NCI-H526 treated with DMSO at 0.1 percent for 48 hours (cell line): ENCODE measurements at regions not wholly inside any gene's neighbourhood (a gene's known extent, or its start where the extent isn't known, plus 50 kb on each side); places are given as distances from the start of the nearest gene placed in this dataset.
"Not testable (repeated sequence)": the region's sequence is repeated elsewhere in the genome, so short reads cannot be mapped to it uniquely, and the experiment has no call there.

Source experiments
- DNase-seq: peaks from one replicate; lab custom pipeline; 2025; lab: John Stamatoyannopoulos, UW

GRCh38 chr9:86614871-86615849 is 260.9 kb upstream of the TUT7 start:
- no peak for DNase-seq

DNA sequence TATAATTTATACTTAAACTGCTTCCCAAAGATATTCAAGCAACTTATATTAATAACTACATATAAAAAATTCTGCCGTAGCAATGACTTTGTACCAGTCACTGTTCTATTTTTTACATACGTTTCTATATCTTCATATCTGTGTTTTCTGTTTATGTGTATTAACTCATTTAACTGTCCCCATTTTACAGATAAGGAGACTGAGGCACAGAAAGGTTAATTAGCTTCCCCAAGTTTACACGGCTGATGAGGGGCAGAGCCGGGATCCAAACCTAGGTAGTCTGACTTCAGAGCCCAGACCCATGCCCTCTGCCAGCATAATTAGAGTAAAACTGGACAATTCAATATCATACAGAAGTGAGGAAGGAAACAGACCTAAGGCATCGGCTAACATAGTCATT is 259.7 kb upstream of the TUT7 start:
- DNase-seq: no peak

DNA sequence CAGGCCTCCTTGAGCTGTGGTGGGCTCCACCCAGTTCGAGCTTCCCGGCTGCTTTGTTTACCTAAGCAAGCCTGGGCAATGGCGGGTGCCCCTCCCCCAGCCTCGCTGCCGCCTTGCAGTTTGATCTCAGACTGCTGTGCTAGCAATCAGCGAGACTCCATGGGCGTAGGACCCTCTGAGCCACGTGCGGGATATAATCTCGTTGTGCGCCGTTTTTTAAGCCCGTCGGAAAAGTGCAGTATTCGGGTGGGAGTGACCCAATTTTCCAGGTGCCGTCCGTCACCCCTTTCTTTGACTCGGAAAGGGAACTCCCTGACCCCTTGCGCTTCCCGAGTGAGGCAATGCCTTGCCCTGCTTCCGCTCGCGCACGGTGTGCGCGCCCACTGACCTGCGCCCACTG is 257.3 kb upstream of the TUT7 start:
- DNase-seq: not testable (repeated sequence)

DNA sequence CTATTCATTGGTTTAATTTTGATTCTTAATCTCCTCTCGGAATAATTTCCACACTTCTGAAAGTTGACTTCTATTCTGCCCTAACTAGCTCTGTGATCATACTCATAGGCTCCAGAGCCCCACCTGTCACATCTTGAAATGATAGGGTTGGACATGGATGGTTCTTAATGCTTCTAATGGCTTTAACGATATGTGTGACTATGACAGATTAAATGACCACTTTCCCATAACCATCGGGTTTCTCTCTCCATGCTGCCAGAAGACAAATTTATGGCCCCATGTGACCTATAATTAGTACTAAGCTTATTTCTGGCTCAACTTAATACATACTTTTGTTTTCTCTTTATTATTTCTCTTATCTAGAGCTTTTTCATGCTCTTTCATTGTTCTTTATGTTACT is 251.1 kb upstream of the TUT7 start:
- DNase-seq: no peak

DNA sequence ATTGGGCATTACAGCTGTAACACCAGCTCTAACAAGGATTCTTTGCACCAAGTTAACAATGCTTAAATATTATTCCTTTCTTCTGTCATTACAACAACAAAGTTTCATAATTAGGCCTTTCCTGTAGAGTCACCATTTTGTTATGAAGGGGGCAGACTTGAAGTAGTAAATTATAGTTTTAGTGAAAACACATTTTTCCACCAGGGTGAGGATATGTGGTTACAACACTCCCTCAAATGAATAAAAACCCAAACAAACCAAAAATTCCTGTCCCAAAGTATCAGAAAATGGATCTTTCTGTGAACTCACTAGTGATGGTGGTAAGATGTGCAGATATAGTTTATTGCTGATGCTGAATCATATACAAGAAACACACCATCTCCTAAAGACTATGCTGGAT is 250.5 kb upstream of the TUT7 start:
- DNase-seq: no peak

DNA sequence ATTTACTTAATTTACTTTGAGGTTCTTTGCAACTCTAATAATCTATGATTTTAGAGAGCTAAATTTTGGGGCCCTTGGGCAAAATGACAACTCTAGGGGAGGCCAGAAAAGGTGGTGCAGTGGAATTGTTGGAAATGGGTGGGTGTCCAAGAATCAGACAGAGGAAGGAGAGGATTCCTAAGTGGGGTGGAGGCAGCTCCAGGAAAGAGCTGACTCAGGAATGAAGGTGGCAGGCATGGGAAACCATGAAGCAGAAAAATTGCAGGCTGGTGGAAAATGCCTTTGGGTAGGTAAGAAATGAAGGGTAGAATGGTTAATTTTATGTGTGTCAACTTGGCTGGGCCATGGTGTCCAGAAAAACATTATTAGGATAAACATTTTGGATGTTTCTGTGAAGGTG is 248.5 kb upstream of the TUT7 start:
- no peak for DNase-seq

- DNase-seq: no peak
Measured at GRCh38 chr9:86601697-86602096, 247.5 kb upstream of the TUT7 start.

GRCh38 chr9:86600977-86601376 is 246.8 kb upstream of the TUT7 start:
- no peak for DNase-seq

- no peak for DNase-seq
Measured at GRCh38 chr9:86600291-86600690, 246.1 kb upstream of the TUT7 start.

GRCh38 chr9:86599561-86599960 is 245.4 kb upstream of the TUT7 start:
- DNase-seq: no peak

GRCh38 chr9:86598411-86599239 is 244.4 kb upstream of the TUT7 start:
- no peak for DNase-seq

DNA sequence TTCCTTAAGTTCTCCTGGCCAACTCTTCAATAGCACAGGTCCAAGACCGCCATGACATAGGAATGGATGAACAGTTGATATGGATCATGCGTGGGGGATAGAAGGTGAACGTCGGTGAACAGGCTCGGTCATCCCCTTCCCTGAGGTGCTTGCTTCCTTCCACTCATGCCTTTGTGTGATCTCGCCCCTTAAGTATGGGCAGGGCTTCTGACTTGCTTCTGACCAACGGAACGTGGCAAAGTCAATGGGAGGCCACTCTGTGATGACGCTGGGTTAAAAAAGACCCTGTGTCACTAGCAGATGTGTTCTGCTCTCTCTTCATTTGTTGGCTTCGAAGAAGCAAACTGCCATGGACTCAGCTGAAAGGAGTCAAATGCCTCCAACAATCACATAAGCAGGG is 240.5 kb upstream of the TUT7 start:
- no peak for DNase-seq

DNA sequence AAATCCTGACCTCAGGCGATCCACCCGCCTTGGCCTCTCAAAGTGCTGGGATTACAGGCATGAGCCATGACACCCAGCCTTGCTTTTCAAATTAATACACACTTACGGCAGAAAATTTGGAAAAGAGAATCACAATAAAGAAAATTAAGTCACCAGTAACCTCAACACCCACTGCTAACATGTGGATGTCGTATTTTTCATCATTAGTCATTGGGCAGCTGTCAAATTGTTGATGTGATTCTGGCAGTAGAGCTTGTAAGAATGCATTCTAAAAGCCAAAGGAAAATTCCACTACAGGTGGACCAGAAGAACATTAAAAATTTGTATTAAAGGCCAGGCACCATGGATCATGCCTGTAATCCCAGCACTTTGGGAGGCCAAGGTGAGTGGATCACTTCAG is 237.3 kb upstream of the TUT7 start:
- no peak for DNase-seq

GRCh38 chr9:86589730-86590129 is 235.5 kb upstream of the TUT7 start:
- DNase-seq: no peak

DNA sequence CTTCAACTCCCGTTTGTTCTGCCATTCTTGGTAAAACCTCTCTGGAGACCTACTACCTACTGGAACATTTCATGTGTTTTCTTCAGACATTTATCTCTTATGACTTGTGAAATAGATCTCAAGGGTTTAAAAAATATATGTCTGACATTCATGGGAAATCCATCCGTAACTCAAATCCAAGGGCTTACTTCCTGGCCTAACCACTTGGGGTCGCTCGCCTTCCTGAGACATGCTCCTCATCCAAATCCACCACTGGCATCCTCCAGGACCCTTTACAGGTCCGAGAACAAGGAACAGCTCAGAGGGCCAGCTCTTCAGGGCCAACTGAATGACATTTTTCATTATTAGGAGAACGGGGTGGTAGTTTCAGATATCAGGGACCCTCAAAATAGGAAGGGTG is 235.1 kb upstream of the TUT7 start:
- no peak for DNase-seq

DNA sequence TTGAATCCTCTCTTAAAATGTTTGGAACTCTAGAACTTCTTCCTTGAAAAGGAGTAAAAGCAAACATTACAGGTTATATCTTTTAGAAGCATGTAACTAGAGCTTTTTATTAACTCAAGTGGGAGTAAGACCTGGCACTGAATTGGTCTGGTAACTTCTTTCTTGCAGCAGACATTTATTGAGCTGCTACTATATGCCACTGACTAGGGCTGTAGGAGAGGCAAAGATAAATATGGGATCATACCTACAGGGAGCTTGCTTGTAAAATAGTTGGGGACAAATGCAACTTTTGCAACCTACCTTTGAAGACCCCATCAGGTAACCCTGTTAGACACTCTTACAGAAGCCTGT is 231.9 kb upstream of the TUT7 start:
- DNase-seq: no peak

- no peak for DNase-seq
Measured at GRCh38 chr9:86585422-86586143, 231.4 kb upstream of the TUT7 start.

DNA sequence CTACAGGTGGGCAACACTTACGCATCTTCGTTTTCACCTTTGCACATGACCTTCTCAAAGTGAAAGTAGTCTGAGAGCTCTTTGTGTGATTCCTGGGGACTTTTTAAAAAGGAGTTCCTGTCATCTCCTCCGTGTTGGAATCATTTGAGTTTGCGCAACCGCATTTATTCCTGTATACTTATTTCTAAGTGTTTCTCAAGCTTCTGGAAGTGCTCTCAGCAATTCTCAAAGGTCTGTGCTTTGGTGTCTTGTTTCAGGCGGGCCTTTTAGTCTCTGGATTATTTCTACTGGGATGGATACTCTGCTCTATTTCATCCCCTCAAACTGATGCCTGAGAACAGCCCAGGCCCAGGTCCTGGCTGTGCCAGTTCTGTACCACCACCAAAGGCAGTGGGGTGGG is 226.5 kb upstream of the TUT7 start:
- no peak for DNase-seq

- no peak for DNase-seq
Measured at GRCh38 chr9:86578722-86579121, 224.5 kb upstream of the TUT7 start.

GRCh38 chr9:86577420-86578333 is 223.5 kb upstream of the TUT7 start:
- DNase-seq: no peak

- no peak for DNase-seq
Measured at GRCh38 chr9:86575825-86576525, 221.8 kb upstream of the TUT7 start.
